GM19328 (cell line): ENCODE measurements at regions not wholly inside any gene's neighbourhood (a gene's known extent, or its start where the extent isn't known, plus 50 kb on each side); places are given as distances from the start of the nearest gene placed in this dataset.
"Not testable (repeated sequence)": the region's sequence is repeated elsewhere in the genome, so short reads cannot be mapped to it uniquely, and the experiment has no call there.

ENCODE experiments used
- ATAC-seq: cut with Tn5 transposase; IDR thresholded peaks from one replicate; pipeline ENCODE4 v1.9.1; 2021; ENCODE audit warnings: mild to moderate bottlenecking, moderate library complexity; ENCODE audit not compliant: unreplicated experiment

GRCh38 chr4:31241504-31242106, 521.4 kb downstream of the PCDH7 start:
- no peak for ATAC-seq

DNA sequence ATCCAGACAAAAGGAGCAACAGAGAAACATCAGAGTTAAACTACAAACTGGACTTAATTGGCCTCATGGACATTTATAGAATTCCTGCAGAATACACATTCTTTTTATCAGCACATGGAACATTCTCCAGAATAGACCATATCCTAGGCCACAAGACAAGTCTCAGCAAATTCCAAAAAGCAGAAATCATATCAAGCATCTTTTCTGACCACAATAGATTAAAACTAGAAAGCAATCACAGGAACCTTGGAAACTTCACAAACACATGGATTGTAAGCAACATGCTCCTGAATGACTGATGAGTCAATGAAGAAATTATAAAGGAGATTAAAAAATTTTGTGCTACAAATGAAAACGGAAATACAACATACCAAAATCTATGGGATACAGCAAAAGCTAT, 526.7 kb downstream of the PCDH7 start:
- no peak for ATAC-seq

DNA sequence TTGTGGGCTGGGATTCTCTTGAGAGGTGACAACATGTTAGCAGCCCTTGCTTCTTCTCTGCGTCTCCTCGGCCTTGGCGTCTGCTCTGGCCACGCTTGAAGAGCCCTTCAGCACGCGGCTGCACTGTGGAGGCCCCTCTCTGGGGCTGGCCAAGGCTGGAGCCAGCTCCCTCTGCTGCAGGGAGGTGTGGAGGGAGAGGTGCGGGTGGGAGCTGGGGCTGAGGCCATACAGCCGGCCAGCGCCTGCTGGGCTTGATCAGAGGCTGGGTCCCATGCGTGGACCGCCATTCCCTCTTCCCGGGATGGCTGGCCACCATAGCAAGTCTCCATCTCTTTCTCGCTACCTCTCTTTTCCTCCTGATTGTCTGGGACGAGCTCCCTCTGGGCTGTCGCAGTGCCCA, 539.0 kb downstream of the PCDH7 start:
- no peak for ATAC-seq

GRCh38 chr4:31261632-31262031, 541.5 kb downstream of the PCDH7 start:
- no peak for ATAC-seq

DNA sequence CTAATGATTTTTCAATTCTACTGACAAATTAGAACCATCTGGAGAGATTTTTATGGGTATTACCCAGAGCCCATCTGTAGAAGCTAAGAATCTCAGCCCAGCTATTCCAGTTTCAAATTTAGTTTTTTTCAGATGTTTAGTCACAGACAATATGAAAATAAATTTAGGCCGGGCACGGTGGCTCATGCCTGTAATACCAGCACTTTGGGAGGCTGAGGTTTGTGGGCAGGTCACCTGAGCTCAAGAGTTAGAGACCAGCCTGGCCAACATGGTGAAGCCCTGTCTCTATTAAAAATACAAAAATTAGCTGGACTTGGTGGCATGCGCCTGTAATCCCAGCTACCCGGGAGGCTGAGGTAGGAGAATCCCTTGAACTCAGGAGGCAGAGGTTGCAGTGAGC, 545.9 kb downstream of the PCDH7 start:
- ATAC-seq = not testable (repeated sequence)

DNA sequence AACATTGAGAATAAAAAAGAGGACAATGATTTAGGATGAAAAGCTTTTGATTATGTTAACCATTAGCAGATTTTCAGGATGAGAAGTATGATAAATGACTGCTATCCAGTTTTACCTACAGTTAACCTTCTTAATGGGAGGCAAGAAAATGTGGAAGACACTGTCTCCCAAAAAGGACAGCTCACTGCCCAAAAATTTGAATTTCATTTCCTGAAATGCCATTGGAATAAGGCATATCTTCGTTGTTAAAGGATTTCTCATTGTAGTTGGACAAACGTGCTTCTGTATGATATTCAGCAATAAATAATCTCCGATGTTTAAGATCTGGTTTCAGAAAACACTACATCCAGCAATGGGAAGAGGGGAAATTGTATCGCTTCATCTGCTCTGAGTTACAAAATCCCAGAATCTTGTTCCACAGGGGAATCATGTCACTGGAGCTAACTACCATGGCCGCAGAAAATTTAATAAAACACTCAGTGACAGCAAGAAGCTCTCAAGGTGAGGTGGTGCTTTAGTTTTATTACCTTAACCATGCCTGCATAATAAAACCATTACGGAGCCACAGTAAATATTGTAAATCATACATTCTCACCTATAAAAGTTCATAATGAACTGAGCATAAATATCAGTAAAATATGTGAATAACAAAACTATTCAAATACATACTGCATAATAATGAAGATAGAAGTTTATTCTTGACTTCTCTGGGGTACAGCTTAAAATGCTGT, 552.3 kb downstream of the PCDH7 start:
- no peak for ATAC-seq

DNA sequence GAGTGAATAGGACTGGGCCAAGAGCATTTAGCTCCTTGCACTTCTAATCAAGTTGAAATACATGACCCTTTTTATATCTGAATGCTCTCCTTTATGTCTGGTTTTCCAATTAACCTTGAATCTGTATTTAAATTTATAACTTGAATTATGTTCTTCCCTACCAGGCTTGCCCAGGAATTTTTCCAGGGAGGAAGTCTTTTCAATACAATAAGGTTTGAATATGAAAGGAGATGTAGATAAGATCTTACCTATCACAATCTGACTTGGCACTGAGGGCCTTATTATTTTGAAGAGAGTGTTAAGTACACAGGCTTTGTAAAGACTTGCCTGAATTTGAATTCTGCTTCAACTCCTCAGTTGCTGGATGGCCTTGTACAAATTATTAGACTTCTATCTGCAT, 555.7 kb downstream of the PCDH7 start:
- no peak for ATAC-seq

GRCh38 chr4:31283679-31284078, 563.5 kb downstream of the PCDH7 start:
- ATAC-seq = no peak

DNA sequence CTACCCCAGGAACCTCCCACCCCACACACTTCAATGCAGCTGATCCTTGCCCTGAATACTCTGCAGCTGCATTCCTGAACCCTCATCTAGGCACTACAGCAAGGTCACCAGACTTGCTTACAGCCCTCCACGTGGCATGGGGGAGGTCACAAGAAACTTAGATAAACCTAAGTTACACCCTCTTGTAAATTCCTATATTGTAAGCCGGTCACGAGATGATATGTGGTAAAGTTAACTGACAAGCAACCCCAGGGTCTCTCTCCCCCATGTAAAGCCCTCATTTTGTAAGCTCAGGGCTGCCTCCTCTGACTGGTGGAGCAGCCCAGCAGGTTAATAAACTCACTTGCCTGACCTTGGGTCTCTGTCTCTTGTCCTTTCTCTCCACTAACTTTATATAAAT, 570.7 kb downstream of the PCDH7 start:
- peak; percentile 48 for ATAC-seq

GRCh38 chr4:31291238-31291637, 571.1 kb downstream of the PCDH7 start:
- ATAC-seq = peak; percentile 90

DNA sequence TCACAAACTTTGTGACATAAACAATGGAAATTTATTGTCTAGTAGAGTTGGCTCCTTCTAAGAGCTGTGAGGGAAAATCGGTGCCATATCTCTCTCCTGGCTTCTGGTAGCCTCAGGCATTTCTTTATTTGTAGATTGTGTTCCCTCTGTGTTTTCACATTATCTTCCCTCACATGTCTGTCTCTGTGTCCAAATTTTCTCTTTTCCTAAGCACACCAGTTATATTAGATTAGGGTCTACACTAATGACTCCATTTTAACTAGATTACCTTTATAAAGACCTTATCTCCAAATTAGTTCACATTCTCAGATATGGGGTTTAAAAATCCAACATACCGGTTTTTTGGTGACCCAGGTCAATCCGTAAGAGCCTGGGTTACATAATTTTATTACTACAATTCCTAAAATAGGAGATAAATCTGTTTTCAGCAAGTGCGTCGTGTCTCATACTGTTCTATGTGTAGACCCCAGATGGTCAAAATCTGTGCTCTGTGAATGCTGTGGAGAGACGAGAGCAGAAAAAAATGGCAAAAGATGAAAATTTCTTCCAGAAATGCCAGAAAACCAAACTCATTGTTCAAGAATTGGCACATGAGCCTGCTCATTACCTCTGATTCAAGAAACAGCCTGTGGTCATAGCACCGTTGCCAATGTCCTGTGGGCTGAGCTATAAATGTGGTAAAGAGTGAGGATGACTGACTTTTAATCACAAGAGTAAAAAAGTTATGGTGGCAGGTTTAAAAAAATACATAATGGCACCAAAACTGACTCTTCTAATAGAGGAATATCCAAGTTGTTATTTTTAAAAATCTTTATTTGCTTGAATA, 574.7 kb downstream of the PCDH7 start:
- no peak for ATAC-seq

GRCh38 chr4:31298737-31299136, 578.6 kb downstream of the PCDH7 start:
- no peak for ATAC-seq

GRCh38 chr4:31307029-31307428, 586.9 kb downstream of the PCDH7 start:
- no peak for ATAC-seq

- ATAC-seq = no peak
Observed at GRCh38 chr4:31324814-31325213, 604.6 kb downstream of the PCDH7 start.

DNA sequence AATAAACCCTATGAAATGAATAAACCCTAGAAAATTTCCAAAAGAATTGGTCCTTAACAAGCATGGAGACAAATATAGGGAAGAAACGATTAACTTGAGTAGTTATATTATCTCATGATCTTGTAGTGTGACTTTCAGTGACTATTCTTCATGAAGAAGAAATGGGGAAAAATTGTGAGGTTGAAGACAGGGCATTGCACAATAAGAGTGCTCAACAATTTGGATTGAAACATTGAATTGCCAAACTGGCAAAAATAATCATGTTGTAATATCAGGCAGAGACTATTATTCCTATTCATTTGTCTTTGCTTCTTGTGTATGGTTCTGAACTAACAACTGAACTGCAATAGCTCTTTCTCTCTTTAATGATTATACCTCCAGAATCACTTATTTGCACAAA, 605.1 kb downstream of the PCDH7 start:
- no peak for ATAC-seq

GRCh38 chr4:31327031-31327430, 606.9 kb downstream of the PCDH7 start:
- ATAC-seq = no peak

DNA sequence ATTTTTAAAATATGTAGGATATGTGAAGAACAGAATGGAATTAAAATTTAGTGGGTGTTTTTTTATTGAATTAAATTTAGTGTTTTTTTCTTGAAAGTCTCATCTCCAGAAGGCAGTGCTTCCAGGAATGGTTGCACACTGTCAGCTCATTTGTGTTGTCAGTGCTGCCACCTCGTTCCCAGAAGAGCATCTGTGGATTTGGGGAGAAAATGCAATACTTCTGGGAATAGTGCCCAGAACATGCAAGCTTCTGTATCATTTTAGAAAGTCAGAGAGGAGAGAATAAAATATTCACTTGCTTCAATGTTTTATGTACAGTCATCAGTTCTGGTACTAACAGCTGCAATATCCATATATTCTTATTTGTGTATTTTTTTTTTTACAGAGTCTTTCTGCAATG, 608.8 kb downstream of the PCDH7 start:
- ATAC-seq = no peak

DNA sequence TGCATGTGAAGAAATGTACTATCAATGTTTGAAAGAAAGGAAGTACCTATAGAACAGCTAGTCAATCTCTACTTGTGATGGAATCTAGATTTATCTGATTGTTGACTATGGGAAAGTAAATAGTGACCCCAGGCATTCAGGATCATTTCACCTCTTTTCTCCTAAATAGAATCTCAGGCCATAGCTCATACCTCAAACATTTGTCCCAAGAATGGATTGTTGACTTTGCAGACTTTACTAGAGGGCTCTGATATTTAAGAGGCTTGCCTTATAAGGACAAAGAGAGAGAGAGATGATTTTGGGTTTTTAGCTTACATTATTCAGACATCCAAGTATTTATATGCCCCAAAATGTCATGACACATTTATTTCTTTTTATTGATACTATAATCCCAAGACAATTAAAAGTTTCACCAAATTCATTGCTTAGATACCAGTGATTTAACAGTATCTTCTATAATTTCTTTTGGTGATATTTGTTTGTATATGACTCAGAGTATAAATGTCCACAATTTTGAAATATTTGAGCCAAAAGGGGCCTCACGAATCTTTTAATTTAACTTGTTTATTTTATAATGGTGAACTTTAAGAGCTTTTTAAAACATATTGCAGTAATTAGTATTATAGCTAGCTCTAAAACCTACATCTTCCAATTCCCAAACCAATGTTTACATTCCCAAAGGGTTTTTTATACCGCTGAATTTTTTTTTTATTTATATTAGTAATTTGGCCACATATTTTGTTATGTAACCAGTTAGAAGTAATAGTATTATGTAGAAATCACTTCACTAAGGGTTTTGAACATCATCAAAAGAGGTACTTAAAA, 614.1 kb downstream of the PCDH7 start:
- ATAC-seq = no peak

DNA sequence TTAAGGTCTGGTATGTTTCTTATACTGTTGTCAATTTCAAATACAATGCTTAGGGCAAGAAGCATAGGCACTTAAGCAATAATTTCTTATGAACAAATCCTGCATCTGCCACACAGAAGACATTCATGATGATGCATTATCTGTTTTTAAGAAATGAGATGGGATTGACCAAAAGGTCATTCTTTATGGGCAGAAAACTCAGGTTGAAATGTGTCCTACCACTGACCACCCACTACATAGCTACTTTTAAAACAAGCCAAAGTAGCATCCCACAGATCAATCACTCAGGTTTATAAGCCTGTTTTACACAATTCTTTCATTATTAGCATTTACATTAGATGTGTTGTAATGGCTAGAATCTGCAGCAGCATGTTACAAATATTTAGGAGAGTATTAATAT, 617.8 kb downstream of the PCDH7 start:
- ATAC-seq = no peak

- ATAC-seq = no peak
Observed at GRCh38 chr4:31341601-31342359, 621.6 kb downstream of the PCDH7 start.
